Smooth muscle cell (in vitro differentiated cells): ENCODE measurements at regions not wholly inside any gene's neighbourhood (a gene's known extent, or its start where the extent isn't known, plus 50 kb on each side); places are given as distances from the start of the nearest gene placed in this dataset.

ENCODE experiments used
- DNase-seq: peaks from one replicate; lab custom pipeline; 2025; ENCODE audit not compliant: unreplicated experiment; lab: John Stamatoyannopoulos, UW
- H2AFZ ChIP-seq: fragments of 200-600 bp; sonication (generic); 2 replicates; pipeline ENCODE4 v1.6.0; 2016; ENCODE audit warnings: antibody characterized with exemption, low read depth, mild to moderate bottlenecking
- H3F3A ChIP-seq: fragments of 200-600 bp; sonication (generic); 2 replicates; pipeline ENCODE4 v1.6.0; 2017; ENCODE audit warnings: antibody characterized with exemption, low read depth
- H3K27ac ChIP-seq: fragments of 200-600 bp; sonication (generic); 2 replicates; pipeline ENCODE4 v1.5.1; 2016; ENCODE audit warnings: low read depth, mild to moderate bottlenecking
- H3K27me3 ChIP-seq: fragments of 200-600 bp; sonication (generic); 2 replicates; pipeline ENCODE4 v1.6.1; 2016; ENCODE audit warnings: low read depth, mild to moderate bottlenecking
- H3K36me3 ChIP-seq: fragments of 200-600 bp; sonication (generic); 2 replicates; pipeline ENCODE4 v1.5.1; 2016; ENCODE audit warnings: low read depth
- H3K4me1 ChIP-seq: fragments of 200-600 bp; sonication (generic); 2 replicates; pipeline ENCODE4 v1.5.1; 2016; ENCODE audit warnings: low read depth
- H3K4me2 ChIP-seq: fragments of 200-600 bp; sonication (generic); 2 replicates; pipeline ENCODE4 v1.6.0; 2016; ENCODE audit warnings: mild to moderate bottlenecking
- H3K4me3 ChIP-seq: fragments of 200-600 bp; sonication (generic); 2 replicates; pipeline ENCODE4 v1.5.1; 2016; ENCODE audit warnings: mild to moderate bottlenecking
- H3K79me2 ChIP-seq: fragments of 200-600 bp; sonication (generic); 2 replicates; pipeline ENCODE4 v1.6.0; 2016; ENCODE audit warnings: low read depth, mild to moderate bottlenecking
- H3K9ac ChIP-seq: fragments of 200-600 bp; sonication (generic); 2 replicates; pipeline ENCODE4 v1.6.0; 2016; ENCODE audit warnings: low read depth
- H3K9me3 ChIP-seq: fragments of 200-600 bp; sonication (generic); replicated peaks from 2 replicates; pipeline ENCODE4 v1.5.1; 2016; ENCODE audit warnings: low read depth
- H4K20me1 ChIP-seq: fragments of 200-600 bp; sonication (generic); 2 replicates; pipeline ENCODE4 v1.6.0; 2016; ENCODE audit warnings: low read depth
- WGBS: methylation state at CpG from one replicate; pipeline ENCODE4 v1.1.7; 2016; ENCODE audit warnings: low lambda C conversion rate; 5-methylcytosine and 5-hydroxymethylcytosine counted together
- TF ChIP-seq, protein P1 (sequence below): fragments of 200-600 bp; sonication (generic); IDR thresholded peaks from 2 replicates; pipeline ENCODE4 v1.5.1; 2017; ENCODE audit warnings: borderline replicate concordance, mild to moderate bottlenecking, antibody characterized with exemption; ENCODE audit not compliant: insufficient read depth, poor library complexity, severe bottlenecking

DNA sequence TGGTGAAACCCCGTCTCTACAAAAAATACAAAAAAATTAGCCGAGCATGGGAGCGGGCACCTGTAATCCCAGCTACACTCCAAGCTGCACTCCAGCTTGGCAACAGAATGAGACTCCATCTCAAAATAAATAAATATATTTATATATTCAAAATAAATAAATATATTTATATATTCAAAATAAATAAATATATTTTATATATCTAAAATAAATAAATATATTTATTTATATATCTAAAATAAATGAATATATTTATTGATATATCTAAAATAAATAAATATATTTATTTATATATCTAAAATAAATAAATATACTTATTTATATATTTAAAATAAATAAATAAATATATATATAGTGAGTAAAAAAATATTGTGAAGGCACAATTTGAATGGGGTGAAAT is 63.4 kb upstream of the EXOC1L start:
- WGBS: 99% methylated on average over 3 of the region's 3 CpGs

DNA sequence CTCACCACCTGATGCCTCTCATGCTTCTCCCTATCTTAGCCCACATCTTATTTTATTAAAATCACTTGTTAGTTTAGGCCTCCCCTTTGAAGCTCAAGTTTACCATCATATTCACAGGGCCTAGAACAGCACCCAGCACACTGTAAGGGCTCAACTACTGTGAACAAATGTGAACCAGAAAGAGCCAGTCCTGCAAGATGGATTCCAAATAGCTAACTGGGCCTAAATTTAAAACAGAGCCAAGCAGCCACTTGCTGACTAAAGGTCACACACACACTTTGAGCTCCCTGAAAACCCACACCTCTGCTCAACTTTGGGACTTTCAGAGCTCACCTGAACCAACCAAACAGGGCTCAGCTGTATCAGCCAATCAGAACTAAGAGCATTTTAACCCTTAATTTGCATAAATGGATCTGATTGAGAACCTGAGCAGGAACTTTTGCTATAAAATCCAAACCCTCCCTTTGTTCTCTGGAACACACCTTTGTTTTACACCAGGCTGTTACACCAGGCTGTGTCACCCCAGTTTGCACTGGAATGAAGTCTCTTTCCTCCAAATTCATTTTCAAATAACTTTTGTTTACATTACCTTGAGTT is 62.1 kb upstream of the EXOC1L start:
- TF ChIP-seq, protein P1, sequence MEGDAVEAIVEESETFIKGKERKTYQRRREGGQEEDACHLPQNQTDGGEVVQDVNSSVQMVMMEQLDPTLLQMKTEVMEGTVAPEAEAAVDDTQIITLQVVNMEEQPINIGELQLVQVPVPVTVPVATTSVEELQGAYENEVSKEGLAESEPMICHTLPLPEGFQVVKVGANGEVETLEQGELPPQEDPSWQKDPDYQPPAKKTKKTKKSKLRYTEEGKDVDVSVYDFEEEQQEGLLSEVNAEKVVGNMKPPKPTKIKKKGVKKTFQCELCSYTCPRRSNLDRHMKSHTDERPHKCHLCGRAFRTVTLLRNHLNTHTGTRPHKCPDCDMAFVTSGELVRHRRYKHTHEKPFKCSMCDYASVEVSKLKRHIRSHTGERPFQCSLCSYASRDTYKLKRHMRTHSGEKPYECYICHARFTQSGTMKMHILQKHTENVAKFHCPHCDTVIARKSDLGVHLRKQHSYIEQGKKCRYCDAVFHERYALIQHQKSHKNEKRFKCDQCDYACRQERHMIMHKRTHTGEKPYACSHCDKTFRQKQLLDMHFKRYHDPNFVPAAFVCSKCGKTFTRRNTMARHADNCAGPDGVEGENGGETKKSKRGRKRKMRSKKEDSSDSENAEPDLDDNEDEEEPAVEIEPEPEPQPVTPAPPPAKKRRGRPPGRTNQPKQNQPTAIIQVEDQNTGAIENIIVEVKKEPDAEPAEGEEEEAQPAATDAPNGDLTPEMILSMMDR: no peak
- no peaks in the 10 kb centered on the region for H3K27me3 ChIP-seq
- no peaks in the 10 kb centered on the region for H3K36me3 ChIP-seq
- no peaks in the 10 kb centered on the region for H4K20me1 ChIP-seq
- H2AFZ ChIP-seq: no peak overlapping the region
- no peak overlapping the region for H3K9ac ChIP-seq
- H3K4me2 ChIP-seq: no peak overlapping the region
- no peaks in the 10 kb centered on the region for H3K4me1 ChIP-seq
- H3K27ac ChIP-seq: no peak overlapping the region
- no peaks in the 10 kb centered on the region for H3K79me2 ChIP-seq
- H3K9me3 ChIP-seq: no peaks in the 10 kb centered on the region
- H3K4me3 ChIP-seq: no peak overlapping the region
- no peaks in the 10 kb centered on the region for H3F3A ChIP-seq
- no peak for DNase-seq

More for the DNA sequence above, 63.4 kb upstream of the EXOC1L start:
- H3K9me3 ChIP-seq: no peaks in the 10 kb centered on the region
- TF ChIP-seq, protein P1: no peak
- H3F3A ChIP-seq: no peaks in the 10 kb centered on the region
- no peaks in the 10 kb centered on the region for H3K27me3 ChIP-seq
- no peak overlapping the region for H3K27ac ChIP-seq
- no peak overlapping the region for H2AFZ ChIP-seq
- no peak overlapping the region for H3K9ac ChIP-seq
- no peaks in the 10 kb centered on the region for H3K79me2 ChIP-seq
- no peak overlapping the region for H3K4me3 ChIP-seq
- no peak overlapping the region for H3K4me2 ChIP-seq
- no peaks in the 10 kb centered on the region for H3K36me3 ChIP-seq
- no peaks in the 10 kb centered on the region for H3K4me1 ChIP-seq
- no peaks in the 10 kb centered on the region for H4K20me1 ChIP-seq
- no peak for DNase-seq

DNA sequence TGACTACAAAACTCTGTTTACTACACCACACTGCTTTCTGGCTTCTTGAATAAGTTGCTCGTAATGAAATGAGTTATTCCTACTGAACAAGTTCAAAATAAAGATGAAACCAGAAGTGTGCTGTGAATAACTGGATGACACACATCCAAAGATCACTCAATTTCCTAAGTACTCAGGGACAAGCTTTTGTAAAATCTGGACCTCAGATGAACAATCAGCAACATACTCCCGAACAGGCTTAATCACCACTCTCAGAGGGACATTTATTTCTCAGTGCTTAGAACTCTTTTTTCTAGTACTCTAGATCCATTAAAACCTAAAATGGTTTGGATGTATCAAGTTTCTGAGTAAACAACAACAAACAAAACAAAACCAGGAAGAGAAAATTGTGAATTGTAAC is 61.5 kb upstream of the EXOC1L start:
- WGBS: 82% methylated on average over 2 of the region's 2 CpGs

DNA sequence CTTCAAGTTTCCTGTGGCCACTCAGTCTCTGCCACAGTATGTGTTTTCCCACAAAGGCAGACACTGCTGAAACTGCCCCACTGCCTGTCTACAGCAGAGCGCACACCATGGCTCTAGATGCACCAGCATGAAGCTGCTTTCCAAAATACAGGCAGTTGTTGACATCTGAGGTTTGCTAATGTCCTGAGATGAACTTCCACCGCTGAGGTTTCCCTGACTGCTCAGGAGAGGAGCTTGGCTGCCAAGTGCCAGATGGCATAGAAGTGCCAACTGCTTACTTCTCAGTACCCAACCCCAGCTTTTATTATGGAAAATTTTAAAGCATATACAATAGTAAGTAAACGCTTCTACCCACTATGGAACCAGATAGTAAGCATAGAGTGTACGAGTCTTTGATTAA is 61.0 kb upstream of the EXOC1L start:
- Histone ChIP-seq H4K20me1 (no peaks in the 10 kb centered on the region), H3F3A (no peaks in the 10 kb centered on the region), H3K4me1 (peaks cover 7% of the 10 kb centered on the region), H3K4me2 (no peak overlapping the region), H2AFZ (no peak overlapping the region), H3K9me3 (no peaks in the 10 kb centered on the region), H3K27ac (no peak overlapping the region), H3K9ac (no peak overlapping the region), H3K36me3 (no peaks in the 10 kb centered on the region), H3K79me2 (no peaks in the 10 kb centered on the region), H3K4me3 (no peak overlapping the region), H3K27me3 (no peaks in the 10 kb centered on the region)
- 88% methylated on average over 4 of the region's 4 CpGs for WGBS
- TF ChIP-seq, protein P1: no peak
- DNase-seq: no peak

More for the DNA sequence above, 61.5 kb upstream of the EXOC1L start:
- DNase-seq: no peak
- no peak overlapping the region for H3K27ac ChIP-seq
- H3K27me3 ChIP-seq: no peaks in the 10 kb centered on the region
- no peaks in the 10 kb centered on the region for H3K36me3 ChIP-seq
- H3K4me1 ChIP-seq: peaks cover 2% of the 10 kb centered on the region
- H3F3A ChIP-seq: no peaks in the 10 kb centered on the region
- H2AFZ ChIP-seq: no peak overlapping the region
- H3K9me3 ChIP-seq: no peaks in the 10 kb centered on the region
- H4K20me1 ChIP-seq: no peaks in the 10 kb centered on the region
- H3K9ac ChIP-seq: no peak overlapping the region
- TF ChIP-seq, protein P1: no peak
- H3K79me2 ChIP-seq: no peaks in the 10 kb centered on the region
- H3K4me3 ChIP-seq: no peak overlapping the region
- no peak overlapping the region for H3K4me2 ChIP-seq
